Prostate gland (tissue), 2 donors: ENCODE measurements at regions not wholly inside any gene's neighbourhood (a gene's known extent, or its start where the extent isn't known, plus 50 kb on each side); places are given as distances from the start of the nearest gene placed in this dataset.

ENCODE experiments used
- DNase-seq: peaks from one replicate; pipeline ENCODE4 v3.0.0-alpha.2; 2019; ENCODE audit warnings: low spot score
- H3K27ac ChIP-seq, 2 donors: fragments of 200-600 bp; sonication (generic); 2 replicates each; pipeline ENCODE4 v1.5.1; 2017 to 2019
- H3K27me3 ChIP-seq: fragments of 200-600 bp; sonication (generic); replicated peaks from 2 replicates; pipeline ENCODE4 v1.5.1; 2019; ENCODE audit not compliant: insufficient read depth
- H3K36me3 ChIP-seq, 2 donors: fragments of 200-600 bp; sonication (generic); 1 replicate in 1 of 2; 2 replicates in 1 of 2; pipeline versions ENCODE4 v1.5.1 to v1.8.1; 2017 to 2019
- H3K4me1 ChIP-seq: fragments of 200-600 bp; sonication (generic); replicated peaks from 2 replicates; pipeline ENCODE4 v1.5.1; 2019
- H3K4me3 ChIP-seq, 2 donors: fragments of 200-600 bp; sonication (generic); 2 replicates each; pipeline ENCODE4 v1.5.1; 2017 to 2019
- H3K9me3 ChIP-seq: fragments of 200-600 bp; sonication (generic); 2 replicates; pipeline ENCODE4 v1.5.1; 2017
- POLR2A ChIP-seq: fragments of 450-650 bp; IDR thresholded peaks from one replicate; pipeline ENCODE4 v1.6.1; 2016; ENCODE audit warnings: antibody characterized with exemption, mild to moderate bottlenecking
- POLR2AphosphoS5 ChIP-seq: sonication (generic); formaldehyde crosslinking; IDR thresholded peaks from one replicate; pipeline ENCODE4 v1.6.1; 2017; ENCODE audit warnings: antibody characterized with exemption
- WGBS: methylation state at CpG from one replicate; pipeline ENCODE4 v1.1.5; 2018; 5-methylcytosine and 5-hydroxymethylcytosine counted together
- intact Hi-C: fragments of 100-400 bp; cut with DNase I; formaldehyde crosslinking; loops from one replicate; pipeline ENCODE4 v1.14.2; 2022
- TF ChIP-seq, protein P1 (sequence below), 4 experiments: fragments of 200-600 bp in 2 of 4; fragments of 450-650 bp in 2 of 4; sonication (generic) in 2 of 4; IDR thresholded peaks; 1 replicate in 3 of 4; 2 replicates in 1 of 4; pipeline ENCODE4 v1.5.1; 2016 to 2019; ENCODE audit warnings: antibody characterized with exemption in 4 of 4, mild to moderate bottlenecking in 2 of 4, moderate library complexity in 2 of 4

DNA sequence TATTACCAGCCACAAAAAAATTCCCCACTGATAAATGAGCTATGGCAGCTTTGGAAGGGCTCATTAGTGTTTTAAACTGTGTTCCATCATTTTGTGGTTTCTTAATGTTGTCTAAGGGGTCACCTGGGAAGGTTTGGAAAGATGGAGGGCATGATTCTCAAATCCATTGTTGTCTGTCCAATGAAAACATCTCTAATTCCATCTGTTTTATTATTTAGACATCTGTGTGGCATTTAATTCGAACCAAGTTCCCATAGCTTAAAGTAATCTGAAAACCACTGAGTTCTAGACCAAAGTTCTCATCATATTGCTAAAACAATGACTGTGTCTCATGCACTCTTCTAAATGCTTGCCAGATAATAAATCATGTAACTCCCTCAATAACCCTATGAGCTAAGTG is 103.8 kb upstream of the PPP3CA start:
- intact Hi-C loops = no loop called here
- no peak overlapping the region for H3K27ac ChIP-seq
- no peaks in the 10 kb centered on the region for H3K36me3 ChIP-seq
- WGBS = 71% methylated on average over 1 of the region's 1 CpG
- no peak for DNase-seq
- H3K27me3 ChIP-seq = no peaks in the 10 kb centered on the region
- no peaks in the 10 kb centered on the region for H3K4me1 ChIP-seq
- no peaks in the 10 kb centered on the region for H3K9me3 ChIP-seq
- TF ChIP-seq POLR2AphosphoS5 = no peak
- TF ChIP-seq, protein P1, sequence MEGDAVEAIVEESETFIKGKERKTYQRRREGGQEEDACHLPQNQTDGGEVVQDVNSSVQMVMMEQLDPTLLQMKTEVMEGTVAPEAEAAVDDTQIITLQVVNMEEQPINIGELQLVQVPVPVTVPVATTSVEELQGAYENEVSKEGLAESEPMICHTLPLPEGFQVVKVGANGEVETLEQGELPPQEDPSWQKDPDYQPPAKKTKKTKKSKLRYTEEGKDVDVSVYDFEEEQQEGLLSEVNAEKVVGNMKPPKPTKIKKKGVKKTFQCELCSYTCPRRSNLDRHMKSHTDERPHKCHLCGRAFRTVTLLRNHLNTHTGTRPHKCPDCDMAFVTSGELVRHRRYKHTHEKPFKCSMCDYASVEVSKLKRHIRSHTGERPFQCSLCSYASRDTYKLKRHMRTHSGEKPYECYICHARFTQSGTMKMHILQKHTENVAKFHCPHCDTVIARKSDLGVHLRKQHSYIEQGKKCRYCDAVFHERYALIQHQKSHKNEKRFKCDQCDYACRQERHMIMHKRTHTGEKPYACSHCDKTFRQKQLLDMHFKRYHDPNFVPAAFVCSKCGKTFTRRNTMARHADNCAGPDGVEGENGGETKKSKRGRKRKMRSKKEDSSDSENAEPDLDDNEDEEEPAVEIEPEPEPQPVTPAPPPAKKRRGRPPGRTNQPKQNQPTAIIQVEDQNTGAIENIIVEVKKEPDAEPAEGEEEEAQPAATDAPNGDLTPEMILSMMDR (IDR thresholded peaks at IDR 0.05) = no peak
- TF ChIP-seq POLR2A = no peak
- H3K4me3 ChIP-seq = no peak overlapping the region

GRCh38 chr4:101441446-101441845 is 94.1 kb upstream of the PPP3CA start:
- no peaks in the 10 kb centered on the region for H3K9me3 ChIP-seq
- no peak overlapping the region for H3K27ac ChIP-seq
- intact Hi-C loops = no loop called here
- no peaks in the 10 kb centered on the region for H3K36me3 ChIP-seq
- H3K4me3 ChIP-seq = no peak overlapping the region
- H3K4me1 ChIP-seq = no peaks in the 10 kb centered on the region
- TF ChIP-seq POLR2A (no peak), POLR2AphosphoS5 (no peak)
- TF ChIP-seq, protein P1 (IDR thresholded peaks at IDR 0.05) = no peak
- no peaks in the 10 kb centered on the region for H3K27me3 ChIP-seq
- DNase-seq = no peak
- 78% methylated on average over 3 of the region's 3 CpGs for WGBS

GRCh38 chr4:101439926-101440325 is 92.6 kb upstream of the PPP3CA start:
- Histone ChIP-seq H3K9me3 (no peaks in the 10 kb centered on the region), H3K27ac (no peak overlapping the region), H3K36me3 (no peaks in the 10 kb centered on the region), H3K4me3 (no peak overlapping the region), H3K27me3 (no peaks in the 10 kb centered on the region), H3K4me1 (no peaks in the 10 kb centered on the region)
- 21% methylated on average over 2 of the region's 2 CpGs for WGBS
- no peak for DNase-seq
- TF ChIP-seq, protein P1 (IDR thresholded peaks at IDR 0.05) = no peak
- TF ChIP-seq POLR2A (no peak), POLR2AphosphoS5 (no peak)
- intact Hi-C loops = no loop called here

DNA sequence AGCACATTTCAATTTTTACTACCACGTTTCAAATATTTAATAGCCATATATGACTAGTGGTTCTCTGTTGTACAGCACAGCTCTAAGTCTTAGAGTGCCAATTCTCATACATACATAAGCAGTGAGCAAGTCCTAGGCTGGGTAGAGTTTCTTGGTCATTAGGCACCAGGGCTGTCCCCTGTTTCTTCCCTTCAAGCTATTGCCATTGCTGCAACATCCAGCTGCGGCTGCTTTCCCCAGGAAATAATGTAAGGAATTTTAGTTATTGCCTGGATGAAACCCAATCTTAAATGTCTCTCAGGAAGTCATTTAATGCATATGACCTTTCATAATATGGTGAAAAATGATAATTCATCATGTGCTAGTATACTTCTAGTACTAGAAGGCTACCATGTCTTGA is 74.1 kb upstream of the PPP3CA start:
- intact Hi-C loops = no loop called here
- Histone ChIP-seq H3K27ac (no peak overlapping the region), H3K36me3 (no peaks in the 10 kb centered on the region), H3K9me3 (no peaks in the 10 kb centered on the region), H3K4me1 (peaks cover 4% of the 10 kb centered on the region), H3K27me3 (no peaks in the 10 kb centered on the region), H3K4me3 (no peak overlapping the region)
- 85% methylated on average over 2 of the region's 2 CpGs for WGBS
- DNase-seq = no peak
- TF ChIP-seq, protein P1 (IDR thresholded peaks at IDR 0.05) = no peak
- TF ChIP-seq POLR2AphosphoS5 (no peak), POLR2A (no peak)

DNA sequence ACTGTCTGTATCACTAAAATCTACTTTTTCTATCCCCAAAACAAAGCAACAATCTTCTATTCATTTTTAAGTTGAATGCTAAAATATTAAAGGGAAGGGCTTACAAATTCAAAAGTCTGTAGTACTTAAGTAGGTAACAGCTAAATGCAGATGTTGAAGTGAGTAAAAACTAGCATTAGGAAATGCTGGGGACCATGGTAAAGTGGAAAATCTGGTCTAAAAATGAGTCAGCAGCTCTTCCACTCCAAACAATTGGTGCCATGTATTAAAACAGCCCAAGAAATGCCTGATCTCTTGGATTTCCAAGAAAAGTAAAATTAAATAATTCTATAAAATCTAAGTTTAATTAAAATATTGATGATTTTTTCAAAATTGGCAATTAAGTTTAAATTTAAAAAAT is 73.3 kb upstream of the PPP3CA start:
- intact Hi-C loops = no loop called here
- Histone ChIP-seq H3K27me3 (no peaks in the 10 kb centered on the region), H3K9me3 (no peaks in the 10 kb centered on the region), H3K27ac (no peak overlapping the region), H3K4me1 (peaks cover 4% of the 10 kb centered on the region), H3K4me3 (no peak overlapping the region), H3K36me3 (no peaks in the 10 kb centered on the region)
- DNase-seq = no peak
- no peak for TF ChIP-seq POLR2A
- TF ChIP-seq POLR2AphosphoS5 = no peak
- TF ChIP-seq, protein P1 (IDR thresholded peaks at IDR 0.05) = no peak
